ENCODE measurements at regions not wholly inside any gene's neighbourhood (a gene's known extent, or its start where the extent isn't known, plus 50 kb on each side); places are given as distances from the start of the nearest gene placed in this dataset.
"Not testable (repeated sequence)": the region's sequence is repeated elsewhere in the genome, so short reads cannot be mapped to it uniquely, and the experiment has no call there.

DNA sequence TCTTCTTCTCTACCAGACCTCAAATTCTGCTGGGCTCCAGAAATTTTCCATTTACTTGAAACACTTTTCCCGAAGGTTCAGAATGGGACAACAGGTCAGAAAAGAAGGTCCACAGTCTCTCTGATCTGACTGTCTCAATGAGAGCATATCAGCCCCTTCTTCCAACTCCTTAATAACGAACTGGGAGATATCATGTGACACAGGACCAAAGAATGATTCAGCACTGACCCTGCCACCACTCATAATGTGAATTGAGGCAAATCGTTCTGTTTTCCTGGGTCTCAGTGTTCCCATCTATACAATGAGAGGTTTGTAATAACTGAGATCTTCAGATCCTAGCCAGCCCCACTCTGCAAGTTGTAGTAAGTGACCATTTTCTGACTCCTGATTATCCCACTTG lies 500.5 kb downstream of the NTRK3 start:
- intact Hi-C loops (cut with DNase I) = no loop called here
- no peak for DNase-seq (ENCODE audit: missing footprints)

DNA sequence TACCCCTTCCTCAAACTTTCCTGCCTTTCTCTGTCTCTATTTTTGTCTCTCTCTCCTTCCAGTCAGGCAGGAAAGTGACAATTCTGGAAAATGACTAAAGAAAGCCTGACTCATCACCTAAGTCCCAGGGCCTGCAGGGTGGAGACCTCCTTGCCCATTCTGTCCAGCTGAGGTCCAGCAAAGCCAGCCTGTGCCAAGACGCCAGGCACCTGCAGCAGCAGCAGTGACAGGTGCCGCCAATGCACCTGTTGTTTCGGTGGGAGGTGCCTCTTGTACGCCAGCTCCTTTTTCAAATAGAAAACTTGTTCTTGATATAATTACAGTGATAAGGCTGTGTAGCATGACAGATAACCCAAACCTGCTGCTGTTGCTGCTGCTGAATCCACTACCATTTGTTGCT lies 501.3 kb downstream of the NTRK3 start:
- intact Hi-C loops (cut with DNase I) = no loop called here
- DNase-seq (ENCODE audit: missing footprints) = no peak
- ATAC-seq = no peak

More for the DNA sequence above, 500.5 kb downstream of the NTRK3 start:
- ATAC-seq = no peak

GRCh38 chr15:87753539-87753938 lies 503.0 kb downstream of the NTRK3 start:
- no peak for DNase-seq (ENCODE audit: missing footprints)
- no peak for ATAC-seq
- intact Hi-C loops (cut with DNase I) = no loop called here

DNA sequence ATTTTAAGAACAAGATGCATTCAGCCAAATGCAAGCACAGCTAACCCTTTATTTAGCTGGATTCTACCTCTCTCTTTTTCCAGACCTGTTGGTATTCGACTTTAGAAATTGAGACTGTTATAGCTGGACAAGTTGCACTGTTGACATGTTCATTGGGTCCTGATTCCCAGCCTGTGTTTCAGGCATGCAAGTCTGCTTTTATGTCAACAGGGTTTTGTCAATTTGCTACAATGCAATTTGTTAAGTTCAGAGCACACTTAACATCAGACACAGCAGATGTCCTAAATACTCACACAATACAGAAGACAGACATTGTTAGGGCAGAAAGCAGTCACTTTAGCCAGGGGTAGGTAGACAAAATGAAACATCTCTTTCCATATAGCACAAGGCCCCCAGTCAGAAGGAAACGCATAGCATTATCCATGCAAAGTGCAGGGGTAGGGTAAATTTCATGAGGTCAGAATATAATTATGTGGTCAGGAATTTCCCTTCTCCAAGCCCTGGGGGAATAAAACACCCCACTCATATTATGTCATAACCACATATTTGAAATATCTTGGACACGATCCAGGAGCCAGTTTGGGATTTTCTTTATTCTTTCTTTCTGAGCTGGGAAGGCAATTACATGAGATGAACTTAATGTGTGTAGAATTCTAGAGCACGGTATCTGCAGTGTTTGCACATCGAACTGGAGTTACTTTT lies 504.1 kb downstream of the NTRK3 start:
- no peak for DNase-seq (ENCODE audit: missing footprints)
- intact Hi-C loops (cut with DNase I) = no loop called here
- ATAC-seq = no peak

GRCh38 chr15:87748483-87748882 lies 508.1 kb downstream of the NTRK3 start:
- DNase-seq (ENCODE audit: missing footprints) (no peak), ATAC-seq (no peak)
- intact Hi-C loops (cut with DNase I) = no loop called here

DNA sequence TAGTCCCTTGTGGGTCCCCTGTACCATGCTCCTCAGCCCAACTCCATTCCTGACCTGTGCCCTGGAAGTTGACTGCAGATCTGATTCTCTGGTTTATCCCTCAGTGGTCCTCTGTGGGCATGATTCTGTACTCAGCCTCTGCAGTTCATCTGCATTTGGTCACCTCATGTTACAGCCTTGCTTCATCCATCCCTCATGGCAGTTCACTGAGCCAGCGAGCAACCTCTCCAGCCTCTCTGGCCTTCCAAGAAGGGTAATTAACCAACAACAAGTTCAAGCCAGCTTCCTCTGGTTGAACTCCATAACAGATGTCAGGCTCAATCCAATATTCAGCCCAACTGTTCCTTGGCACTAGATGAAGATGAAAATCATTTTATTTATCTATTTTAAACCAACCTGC lies 509.5 kb downstream of the NTRK3 start:
- DNase-seq (ENCODE audit: missing footprints) (no peak), ATAC-seq (no peak)
- intact Hi-C loops (cut with DNase I) = no loop called here

DNA sequence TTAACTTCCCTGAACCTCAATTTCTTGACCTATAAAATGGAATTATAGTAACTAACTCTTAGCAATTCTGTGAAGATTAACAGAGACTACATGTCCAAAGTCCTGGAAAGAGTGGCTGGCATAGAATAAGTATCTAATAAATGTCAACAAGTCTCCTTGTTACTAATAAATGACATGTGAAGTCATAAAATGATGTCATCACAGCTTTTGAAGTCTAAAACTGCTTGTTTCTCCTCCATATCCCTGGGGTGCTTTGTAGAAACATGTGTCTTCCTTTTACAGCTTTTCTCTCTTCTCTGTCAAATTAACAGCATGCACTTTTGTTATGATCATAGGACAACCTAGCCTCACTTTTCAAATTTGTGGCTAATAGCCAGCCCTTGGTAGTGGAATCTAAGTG lies 510.2 kb downstream of the NTRK3 start:
- intact Hi-C loops (cut with DNase I) = no loop called here
- ATAC-seq (no peak), DNase-seq (ENCODE audit: missing footprints) (no peak)

DNA sequence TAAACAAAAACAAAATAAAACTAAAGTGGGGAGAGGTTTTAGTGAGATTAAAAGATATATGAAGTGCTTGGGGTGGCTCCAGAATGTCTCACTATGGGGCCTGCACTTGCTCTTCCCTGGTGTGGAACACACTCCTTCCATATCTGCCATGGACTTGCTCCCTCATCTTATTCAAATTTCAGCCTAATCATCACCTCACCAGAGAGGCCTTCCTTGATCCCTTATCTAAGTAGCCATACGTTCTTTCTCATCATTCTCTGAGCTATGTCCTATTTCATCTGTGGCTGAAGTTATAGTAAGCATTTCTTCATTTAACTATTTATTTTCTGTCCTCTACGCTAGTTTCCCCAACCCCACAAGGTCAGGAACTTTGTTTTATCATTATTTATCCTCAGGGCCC lies 511.7 kb downstream of the NTRK3 start:
- intact Hi-C loops (cut with DNase I) = no loop called here
- DNase-seq (ENCODE audit: missing footprints) (no peak), ATAC-seq (no peak)

DNA sequence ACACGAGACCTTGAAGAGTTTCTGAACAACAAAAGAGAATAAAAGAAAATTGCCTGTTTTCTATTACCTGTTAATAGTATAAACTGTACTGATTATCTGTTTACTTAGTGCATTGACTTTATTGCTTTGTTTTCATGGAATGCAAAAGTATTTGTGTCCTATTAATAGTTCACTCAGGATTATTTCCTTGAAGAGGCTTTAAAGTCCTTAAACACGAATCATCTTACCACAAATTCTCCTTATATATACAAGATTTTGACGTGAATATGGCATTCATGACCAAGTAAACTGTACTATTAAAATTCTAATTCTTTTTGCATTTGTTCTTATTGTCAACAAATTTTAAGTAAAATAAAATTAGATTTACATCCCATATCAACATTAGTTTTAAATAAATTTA lies 513.0 kb downstream of the NTRK3 start:
- intact Hi-C loops (cut with DNase I) = no loop called here
- no peak for DNase-seq (ENCODE audit: missing footprints)
- no peak for ATAC-seq

DNA sequence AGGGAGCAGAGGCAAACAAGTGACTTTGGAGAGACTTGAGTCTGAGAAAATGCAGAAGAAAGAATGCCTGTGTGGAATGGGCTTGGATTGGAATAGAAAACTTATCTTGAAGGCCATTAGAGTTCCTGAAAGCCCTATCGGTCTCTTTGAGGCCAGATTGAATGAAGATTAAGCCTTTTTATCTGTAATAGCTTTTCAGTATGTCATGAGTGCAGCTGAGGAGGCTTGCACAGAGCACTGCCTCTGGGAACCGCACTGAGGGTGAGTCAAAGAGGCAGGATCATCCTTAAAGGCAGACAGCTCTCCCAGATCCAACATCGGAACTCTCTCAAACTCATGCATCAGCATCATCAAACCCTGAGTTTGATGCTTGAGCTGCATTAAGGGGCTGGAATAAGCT lies 515.2 kb downstream of the NTRK3 start:
- ATAC-seq = no peak
- DNase-seq (ENCODE audit: missing footprints) = no peak
- intact Hi-C loops (cut with DNase I) = no loop called here

DNA sequence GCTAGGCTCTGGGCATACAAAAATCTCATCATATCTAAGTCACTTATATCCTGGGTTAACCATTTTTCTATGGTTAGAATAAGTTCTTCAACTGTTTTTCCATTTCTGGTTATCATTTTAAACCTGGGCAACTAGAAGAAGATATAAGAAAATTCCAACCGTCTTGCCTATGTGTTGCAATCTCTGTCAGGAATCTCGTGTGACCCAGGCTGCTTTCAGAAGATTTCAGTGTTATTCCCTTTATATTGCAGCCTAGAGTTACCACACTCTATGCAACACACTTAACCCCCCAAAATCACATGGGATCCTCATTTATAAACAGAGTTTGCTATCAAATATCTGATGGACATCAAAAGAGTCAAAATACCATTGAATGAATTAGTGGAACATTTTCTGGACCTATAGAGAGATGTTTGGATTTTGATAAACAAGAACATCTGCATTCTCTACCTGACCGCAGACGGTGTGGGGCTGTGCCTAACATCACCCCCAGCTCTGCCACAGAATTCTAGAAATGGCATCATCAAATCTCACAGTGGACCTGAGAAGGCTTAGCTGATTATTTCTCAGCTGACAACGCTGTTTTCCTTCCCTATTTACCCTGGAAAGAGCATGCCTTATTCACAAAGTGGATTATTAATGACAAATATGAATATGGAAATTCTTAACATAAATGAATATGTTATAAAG lies 515.7 kb downstream of the NTRK3 start:
- intact Hi-C loops (cut with DNase I) = no loop called here
- DNase-seq (ENCODE audit: missing footprints) (no peak), ATAC-seq (no peak)

DNA sequence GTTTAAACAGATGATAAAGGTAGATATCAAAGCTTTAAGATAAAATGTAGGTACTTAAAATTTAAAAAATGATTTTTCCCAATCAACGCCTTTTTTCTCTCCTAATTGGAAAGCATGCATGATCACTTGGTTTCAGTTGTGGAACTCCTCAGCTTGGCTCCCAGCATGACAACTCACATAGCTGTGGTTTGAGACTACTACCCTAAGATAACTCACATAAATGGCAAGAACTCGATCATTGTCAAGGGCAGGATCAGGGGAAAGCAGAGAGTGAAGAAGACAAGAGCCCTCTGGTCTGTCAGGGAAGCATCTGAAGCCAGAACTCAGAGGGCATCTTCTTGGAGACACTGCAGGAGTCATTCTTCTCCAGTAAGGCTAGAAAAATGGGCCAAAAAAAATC lies 516.7 kb downstream of the NTRK3 start:
- DNase-seq (ENCODE audit: missing footprints) (no peak), ATAC-seq (no peak)
- intact Hi-C loops (cut with DNase I) = no loop called here

DNA sequence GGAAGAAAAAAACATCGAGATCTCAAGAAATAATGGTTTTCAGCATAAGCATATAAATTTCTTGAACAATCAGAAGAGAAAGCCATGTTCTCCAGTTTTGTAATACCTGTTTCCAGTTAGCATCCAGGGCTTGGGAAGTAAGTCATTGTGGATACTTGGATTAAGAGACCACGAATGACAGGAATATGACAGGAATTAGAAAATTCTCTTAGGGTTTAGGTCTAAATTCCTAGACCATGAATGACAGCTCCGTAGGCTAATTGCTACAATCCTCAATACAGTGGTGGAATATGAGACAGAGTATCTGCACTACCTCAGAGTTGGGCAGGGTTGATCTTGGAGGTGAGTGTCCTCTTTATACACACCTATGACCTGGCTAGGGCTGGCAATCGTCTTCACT lies 517.5 kb downstream of the NTRK3 start:
- DNase-seq (ENCODE audit: missing footprints) (no peak), ATAC-seq (no peak)
- intact Hi-C loops (cut with DNase I) = no loop called here

DNA sequence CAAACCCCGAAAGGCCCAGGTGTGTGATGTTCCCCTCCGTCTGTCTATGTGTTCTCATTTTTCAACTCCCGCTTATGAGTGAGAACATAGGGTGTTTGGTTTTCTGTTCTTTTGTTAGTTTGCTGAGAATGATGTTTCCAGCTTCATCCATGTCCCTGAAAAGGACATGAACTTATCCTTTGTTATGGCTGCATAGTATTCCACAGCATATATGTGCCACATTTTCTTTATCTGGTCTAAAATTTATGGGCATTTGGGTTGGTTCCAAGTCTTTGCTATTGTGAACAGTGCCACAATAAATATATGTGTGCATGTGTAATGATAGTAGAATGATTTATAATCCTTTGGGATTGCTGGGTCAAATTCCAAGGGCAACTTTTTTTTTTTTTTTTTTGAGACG lies 519.1 kb downstream of the NTRK3 start:
- intact Hi-C loops (cut with DNase I); DNase-seq (ENCODE audit: missing footprints); ATAC-seq: not testable (repeated sequence)

- intact Hi-C loops (cut with DNase I) = no loop called here
Measured at GRCh38 chr15:87736891-87737389, 519.6 kb downstream of the NTRK3 start.

GRCh38 chr15:87736401-87736800 lies 520.1 kb downstream of the NTRK3 start:
- intact Hi-C loops (cut with DNase I) = no loop called here
- no peak for DNase-seq (ENCODE audit: missing footprints)
- ATAC-seq = no peak

More at GRCh38 chr15:87736891-87737389, 519.6 kb downstream of the NTRK3 start:
- ATAC-seq = no peak
- no peak for DNase-seq (ENCODE audit: missing footprints)

- ATAC-seq (no peak), DNase-seq (ENCODE audit: missing footprints) (no peak)
- intact Hi-C loops (cut with DNase I) = no loop called here
Measured at GRCh38 chr15:87735522-87735921, 521.0 kb downstream of the NTRK3 start.

DNA sequence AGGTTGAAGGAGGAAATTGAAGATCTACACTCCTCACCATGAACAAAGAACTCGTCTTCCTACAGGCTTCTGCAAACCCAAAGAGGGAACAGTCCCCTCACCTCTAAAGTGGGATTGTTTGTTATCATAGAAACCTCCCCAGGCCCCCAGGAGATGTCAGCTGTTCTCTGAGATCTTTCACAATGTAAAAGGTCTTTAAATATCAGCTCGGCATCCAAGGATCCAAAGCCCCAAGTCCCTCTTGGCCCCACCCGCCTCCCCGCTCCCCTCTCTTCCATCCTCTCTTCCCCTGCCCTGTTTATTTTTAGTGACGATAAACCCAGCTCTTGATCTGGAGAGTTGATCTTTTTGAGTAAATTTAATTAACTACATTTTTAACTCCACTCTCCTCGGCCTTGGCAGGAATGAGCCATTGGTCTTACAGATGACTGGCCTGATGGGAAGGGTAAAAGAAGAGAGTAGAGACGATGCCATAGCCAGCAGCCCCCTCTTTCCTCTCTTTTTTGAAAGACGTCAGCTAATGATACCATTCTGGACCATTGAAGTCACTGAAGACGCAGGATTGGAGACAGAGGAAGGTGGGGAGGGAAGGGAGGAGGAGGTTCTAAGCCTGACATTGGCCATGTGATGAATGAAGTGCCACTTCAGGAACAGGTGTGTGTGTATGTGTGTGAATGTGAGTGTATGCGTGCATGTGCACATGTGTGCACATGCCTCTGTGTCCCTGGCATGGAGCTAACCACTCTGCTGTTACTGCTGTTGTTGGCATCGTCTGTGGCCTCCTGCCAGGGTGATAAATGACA lies 521.8 kb downstream of the NTRK3 start:
- ATAC-seq (no peak), DNase-seq (ENCODE audit: missing footprints) (no peak)
- intact Hi-C loops (cut with DNase I) = no loop called here

DNA sequence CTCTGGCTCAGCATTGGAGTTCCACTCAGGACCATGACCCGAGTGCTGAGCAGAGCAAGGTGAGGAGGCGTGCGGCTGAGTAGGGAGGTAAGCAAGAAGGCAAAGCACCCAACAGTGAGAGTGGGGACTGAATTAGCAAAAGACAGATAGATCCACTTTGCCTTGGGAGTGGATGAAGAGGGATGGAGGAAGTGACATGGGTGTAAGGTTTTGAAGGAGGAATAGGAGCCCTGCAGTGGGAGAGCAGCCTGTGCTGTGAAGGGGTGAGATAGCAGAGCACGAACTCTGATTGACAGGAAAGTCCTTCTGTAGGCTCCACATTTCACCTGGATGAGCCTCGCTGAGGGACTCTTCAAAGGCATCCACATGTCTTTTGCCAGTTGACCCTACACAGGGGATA lies 522.6 kb downstream of the NTRK3 start:
- DNase-seq (ENCODE audit: missing footprints) = no peak
- intact Hi-C loops (cut with DNase I) = no loop called here
- no peak for ATAC-seq

DNA sequence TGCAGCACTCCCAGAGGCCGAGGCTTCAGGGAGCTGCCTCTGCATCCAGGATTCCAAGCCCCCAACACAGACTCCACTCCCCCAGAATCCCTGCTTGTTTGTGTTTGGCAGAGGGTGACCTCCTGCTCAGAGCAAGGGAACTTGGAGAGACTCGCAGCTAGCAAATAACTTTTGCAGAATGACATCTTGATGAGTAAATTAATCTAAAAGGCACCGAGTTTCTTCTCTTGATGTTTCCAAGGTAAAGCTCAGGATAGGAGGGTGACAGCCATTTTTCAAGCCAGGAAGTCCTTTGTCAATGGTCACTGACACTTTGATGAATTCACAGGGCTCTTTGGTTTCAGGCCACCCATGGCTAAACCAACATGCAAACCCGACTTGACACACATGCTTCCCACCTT lies 523.0 kb downstream of the NTRK3 start:
- DNase-seq (ENCODE audit: missing footprints) (no peak), ATAC-seq (no peak)
- intact Hi-C loops (cut with DNase I) = no loop called here
